ENCODE measurements at regions not wholly inside any gene's neighbourhood (a gene's known extent, or its start where the extent isn't known, plus 50 kb on each side); places are given as distances from the start of the nearest gene placed in this dataset.

DNA sequence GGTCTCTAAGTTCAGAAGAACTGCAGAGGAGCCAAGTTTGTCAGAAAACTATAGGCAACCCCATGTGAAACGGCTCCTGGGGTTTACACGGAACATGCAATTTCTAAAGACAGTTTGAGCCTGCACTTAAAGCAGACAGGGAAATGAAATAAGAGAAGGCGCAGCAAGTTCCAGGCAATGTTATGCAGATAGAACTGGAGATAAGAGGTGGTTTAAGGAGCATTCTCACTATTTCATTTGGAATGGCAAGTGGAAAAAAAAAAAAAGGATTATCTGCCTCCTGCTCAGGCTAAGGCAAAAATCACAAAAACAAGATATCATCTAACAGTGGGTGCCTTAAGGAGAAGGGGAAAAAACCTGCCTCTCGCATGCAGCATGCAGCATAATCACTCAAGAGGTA lies 2252.4 kb downstream of the MAT2B start:
- 49 to 63% (median 57%) methylated on average over 4 of the region's 4 CpGs for WGBS, 4 donors
- Histone ChIP-seq H3K27ac (no peak overlapping the region), H3K4me3 (no peak overlapping the region), H3K9me3 (replicated peaks in 1 of 3) (no peaks in the 10 kb centered on the region), H3K4me1 (replicated peaks in 1 of 2) (no peaks in the 10 kb centered on the region), H3K27me3 (no peaks in the 10 kb centered on the region), H3K36me3 (replicated peaks in 1 of 2) (no peaks in the 10 kb centered on the region)
- no peak for TF ChIP-seq POLR2A (IDR thresholded peaks at IDR 0.05)
- no peak for TF ChIP-seq CTCF (IDR thresholded peaks at IDR 0.05)
- no peak for DNase-seq
- intact Hi-C loops (cut with DNase I): no loop called here

DNA sequence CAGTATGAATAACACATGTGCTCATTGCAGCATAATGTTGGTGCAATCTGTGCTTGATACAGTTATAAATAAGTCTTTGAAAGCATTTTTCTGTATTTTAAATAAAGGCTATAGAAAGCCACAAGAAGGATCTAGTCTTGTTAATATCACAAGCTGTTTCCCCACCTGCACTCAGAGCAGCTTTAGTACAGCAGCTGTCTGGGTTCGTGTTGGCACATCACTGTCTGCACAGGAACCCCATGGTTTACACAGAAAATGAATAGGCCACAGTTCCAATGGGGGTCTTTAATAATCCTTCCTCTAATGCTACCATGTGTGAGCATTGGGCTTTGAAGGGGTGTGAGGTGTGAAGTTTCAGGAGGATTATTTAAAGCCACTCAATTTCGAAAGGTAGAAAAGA lies 2269.7 kb downstream of the MAT2B start:
- TF ChIP-seq POLR2A (IDR thresholded peaks at IDR 0.05): no peak
- no peak for TF ChIP-seq CTCF (IDR thresholded peaks at IDR 0.05)
- no peak overlapping the region for H3K4me3 ChIP-seq
- intact Hi-C loops (cut with DNase I): no loop called here

GRCh38 chr5:165779505-165779904 lies 2274.1 kb downstream of the MAT2B start:
- intact Hi-C loops (cut with DNase I): no loop called here
- H3K4me3 ChIP-seq: no peak overlapping the region
- H3K9me3 ChIP-seq (replicated peaks in 1 of 3): no peaks in the 10 kb centered on the region
- DNase-seq: no peak
- H3K36me3 ChIP-seq (replicated peaks in 1 of 2): no peaks in the 10 kb centered on the region
- no peak overlapping the region for H3K27ac ChIP-seq
- H3K27me3 ChIP-seq: no peaks in the 10 kb centered on the region
- TF ChIP-seq CTCF (IDR thresholded peaks at IDR 0.05): no peak
- TF ChIP-seq POLR2A (IDR thresholded peaks at IDR 0.05): no peak
- 45 to 60% (median 51%) methylated on average over 1 of the region's 1 CpG for WGBS, 4 donors
- H3K4me1 ChIP-seq (replicated peaks in 1 of 2): no peaks in the 10 kb centered on the region

More for the DNA sequence above, 2269.7 kb downstream of the MAT2B start:
- DNase-seq: no peak
- WGBS, 4 donors: 46 to 73% (median 58%) methylated on average over 2 of the region's 2 CpGs
- H3K4me1 ChIP-seq (replicated peaks in 1 of 2): no peaks in the 10 kb centered on the region
- no peaks in the 10 kb centered on the region for H3K36me3 ChIP-seq (replicated peaks in 1 of 2)
- H3K27me3 ChIP-seq: no peaks in the 10 kb centered on the region
- no peaks in the 10 kb centered on the region for H3K9me3 ChIP-seq (replicated peaks in 1 of 3)
- no peak overlapping the region for H3K27ac ChIP-seq

- Histone ChIP-seq H3K36me3 (replicated peaks in 1 of 2) (no peaks in the 10 kb centered on the region), H3K4me1 (replicated peaks in 1 of 2) (no peaks in the 10 kb centered on the region), H3K27me3 (no peaks in the 10 kb centered on the region), H3K4me3 (no peak overlapping the region), H3K9me3 (replicated peaks in 1 of 3) (no peaks in the 10 kb centered on the region), H3K27ac (no peak overlapping the region)
- intact Hi-C loops (cut with DNase I): no loop called here
- WGBS, 4 donors: 83 to 91% (median 88%) methylated on average over 5 of the region's 5 CpGs
- no peak for DNase-seq
- no peak for TF ChIP-seq CTCF (IDR thresholded peaks at IDR 0.05)
- no peak for TF ChIP-seq POLR2A (IDR thresholded peaks at IDR 0.05)
Observed at GRCh38 chr5:165780901-165781300, 2275.5 kb downstream of the MAT2B start.
